IPS-15b (cell line): ENCODE measurements at regions not wholly inside any gene's neighbourhood (a gene's known extent, or its start where the extent isn't known, plus 50 kb on each side); places are given as distances from the start of the nearest gene placed in this dataset.

Experiments used
- H3K27me3 ChIP-seq: one replicate; pipeline ENCODE4 v1.6.1; 2013; ENCODE audit warnings: low read length; ENCODE audit not compliant: control insufficient read depth, insufficient read depth
- H3K36me3 ChIP-seq: one replicate; pipeline ENCODE4 v1.6.1; 2013; ENCODE audit warnings: low read length; ENCODE audit not compliant: control insufficient read depth, insufficient read depth
- H3K4me1 ChIP-seq: one replicate; pipeline ENCODE4 v1.6.1; 2013; ENCODE audit warnings: mild to moderate bottlenecking, low read length; ENCODE audit not compliant: control insufficient read depth, insufficient read depth
- H3K4me3 ChIP-seq: one replicate; pipeline ENCODE4 v1.5.1; 2013; ENCODE audit warnings: low read depth, low read length
- H3K9ac ChIP-seq: one replicate; pipeline ENCODE4 v1.6.1; 2013; ENCODE audit warnings: low read depth, mild to moderate bottlenecking, low read length
- H3K9me3 ChIP-seq: one replicate; pipeline ENCODE4 v1.6.1; 2013; ENCODE audit warnings: mild to moderate bottlenecking, low read length; ENCODE audit not compliant: control insufficient read depth, insufficient read depth

- Histone ChIP-seq H3K36me3 (no peaks in the 10 kb centered on the region), H3K9me3 (no peaks in the 10 kb centered on the region), H3K27me3 (no peaks in the 10 kb centered on the region), H3K4me1 (no peaks in the 10 kb centered on the region), H3K9ac (no peak overlapping the region), H3K4me3 (no peak overlapping the region)
Measured at GRCh38 chr20:48212806-48213509, 427.7 kb upstream of the SULF2 start.

DNA sequence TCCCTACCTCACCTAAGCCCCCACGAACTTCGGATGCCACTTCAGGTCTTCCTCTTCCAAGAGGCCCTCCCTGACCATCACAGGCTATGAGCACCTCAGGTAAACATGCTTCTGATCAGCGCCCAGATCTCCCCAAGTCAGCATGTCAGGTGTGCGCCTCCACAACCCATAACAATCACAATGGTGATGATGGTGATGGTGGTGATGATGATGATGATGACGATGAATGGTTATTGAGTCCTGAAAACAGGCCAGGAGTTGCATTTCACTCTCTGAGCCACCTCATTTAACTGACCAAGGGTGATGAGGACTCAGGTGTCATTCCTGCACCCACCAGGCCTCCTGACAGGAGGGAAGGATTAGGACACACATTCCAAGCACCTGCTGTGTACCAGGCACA, 426.6 kb upstream of the SULF2 start:
- Histone ChIP-seq H3K4me3 (no peak overlapping the region), H3K36me3 (no peaks in the 10 kb centered on the region), H3K27me3 (no peaks in the 10 kb centered on the region), H3K9ac (no peak overlapping the region), H3K4me1 (no peaks in the 10 kb centered on the region), H3K9me3 (no peaks in the 10 kb centered on the region)

GRCh38 chr20:48211238-48211637, 426.0 kb upstream of the SULF2 start:
- Histone ChIP-seq H3K4me1 (no peaks in the 10 kb centered on the region), H3K4me3 (no peak overlapping the region), H3K27me3 (no peaks in the 10 kb centered on the region), H3K9ac (no peak overlapping the region), H3K9me3 (no peaks in the 10 kb centered on the region), H3K36me3 (no peaks in the 10 kb centered on the region)

DNA sequence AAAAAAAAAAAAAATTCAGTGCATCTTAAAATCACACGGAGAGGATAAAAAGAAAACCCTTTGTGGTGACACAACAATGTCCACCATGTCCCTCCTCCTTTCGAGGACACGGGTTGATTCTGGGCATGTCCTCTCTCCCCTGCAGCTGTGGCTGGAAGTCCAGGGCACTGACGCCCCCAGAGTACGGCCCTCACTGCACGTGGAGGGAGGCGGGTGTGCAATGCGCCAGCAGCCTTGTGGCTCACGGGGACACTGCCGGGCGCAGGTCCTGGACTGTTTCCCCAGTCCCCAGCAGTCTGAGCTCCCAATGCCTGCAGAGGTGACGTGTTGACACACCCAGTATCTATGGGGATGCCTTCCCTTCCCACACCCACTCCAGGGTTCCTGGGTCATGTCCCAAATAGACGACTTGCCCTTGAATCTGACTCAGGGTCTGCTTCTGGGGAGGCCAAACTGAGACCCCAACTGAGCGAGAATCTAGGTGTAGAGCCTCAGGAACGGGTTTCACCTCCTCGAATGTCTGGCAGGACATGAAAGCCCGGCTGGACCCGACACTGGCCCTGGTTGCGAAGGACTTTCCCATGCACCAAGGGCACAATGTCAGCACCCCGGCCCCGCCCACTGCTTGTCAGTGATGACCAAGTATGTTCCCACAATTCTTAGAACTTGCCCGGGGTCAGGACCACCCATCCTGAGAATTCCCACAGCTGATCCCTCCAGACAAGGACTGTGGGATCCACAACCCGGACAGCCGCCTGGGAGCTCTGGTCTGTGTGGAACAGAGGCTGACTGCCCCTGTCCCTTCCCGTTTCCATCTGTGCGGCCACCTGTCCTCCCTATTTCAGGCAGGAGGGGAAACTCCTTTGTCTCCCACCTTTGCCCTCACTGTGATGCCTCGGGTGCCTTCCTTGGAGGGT, 425.1 kb upstream of the SULF2 start:
- Histone ChIP-seq H3K4me1 (no peaks in the 10 kb centered on the region), H3K9me3 (no peaks in the 10 kb centered on the region), H3K27me3 (no peaks in the 10 kb centered on the region), H3K9ac (no peak overlapping the region), H3K36me3 (no peaks in the 10 kb centered on the region), H3K4me3 (no peak overlapping the region)

- no peaks in the 10 kb centered on the region for H3K4me1 ChIP-seq
- H3K9ac ChIP-seq = no peak overlapping the region
- no peaks in the 10 kb centered on the region for H3K36me3 ChIP-seq
- H3K27me3 ChIP-seq = no peaks in the 10 kb centered on the region
- H3K9me3 ChIP-seq = no peaks in the 10 kb centered on the region
- no peak overlapping the region for H3K4me3 ChIP-seq
Measured at GRCh38 chr20:48209102-48209501, 423.8 kb upstream of the SULF2 start.

GRCh38 chr20:48208176-48208575, 422.9 kb upstream of the SULF2 start:
- Histone ChIP-seq H3K27me3 (no peaks in the 10 kb centered on the region), H3K4me1 (no peaks in the 10 kb centered on the region), H3K36me3 (no peaks in the 10 kb centered on the region), H3K4me3 (no peak overlapping the region), H3K9me3 (no peaks in the 10 kb centered on the region), H3K9ac (no peak overlapping the region)

GRCh38 chr20:48207505-48207904, 422.2 kb upstream of the SULF2 start:
- H3K9me3 ChIP-seq = no peaks in the 10 kb centered on the region
- H3K4me1 ChIP-seq = no peaks in the 10 kb centered on the region
- H3K4me3 ChIP-seq = no peak overlapping the region
- H3K36me3 ChIP-seq = no peaks in the 10 kb centered on the region
- H3K27me3 ChIP-seq = no peaks in the 10 kb centered on the region
- H3K9ac ChIP-seq = no peak overlapping the region

DNA sequence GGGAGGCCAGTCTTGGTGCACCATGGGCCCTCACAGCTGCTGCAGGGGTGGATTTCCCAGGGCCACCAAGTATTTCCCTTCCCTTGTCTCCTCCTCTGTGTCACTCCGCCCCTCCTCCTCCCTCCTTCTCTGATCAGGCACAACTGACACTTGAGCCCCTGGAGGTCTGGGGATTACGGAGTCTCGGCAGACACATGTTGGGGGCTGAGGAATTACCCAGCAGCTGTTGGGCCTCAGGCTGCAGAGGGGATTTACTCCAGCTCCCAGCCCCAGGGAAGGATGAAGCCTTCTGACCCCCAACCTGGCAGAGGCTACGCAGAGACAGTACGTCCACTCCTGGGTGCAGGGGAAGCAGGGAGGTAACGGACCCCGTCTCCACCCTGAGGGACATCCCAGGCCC, 420.5 kb upstream of the SULF2 start:
- H3K4me3 ChIP-seq = no peak overlapping the region
- no peaks in the 10 kb centered on the region for H3K9me3 ChIP-seq
- H3K4me1 ChIP-seq = no peaks in the 10 kb centered on the region
- H3K27me3 ChIP-seq = no peaks in the 10 kb centered on the region
- no peaks in the 10 kb centered on the region for H3K36me3 ChIP-seq
- no peak overlapping the region for H3K9ac ChIP-seq

GRCh38 chr20:48205281-48205782, 420.1 kb upstream of the SULF2 start:
- H3K4me3 ChIP-seq = no peak overlapping the region
- no peaks in the 10 kb centered on the region for H3K27me3 ChIP-seq
- no peak overlapping the region for H3K9ac ChIP-seq
- no peaks in the 10 kb centered on the region for H3K4me1 ChIP-seq
- H3K9me3 ChIP-seq = no peaks in the 10 kb centered on the region
- no peaks in the 10 kb centered on the region for H3K36me3 ChIP-seq

DNA sequence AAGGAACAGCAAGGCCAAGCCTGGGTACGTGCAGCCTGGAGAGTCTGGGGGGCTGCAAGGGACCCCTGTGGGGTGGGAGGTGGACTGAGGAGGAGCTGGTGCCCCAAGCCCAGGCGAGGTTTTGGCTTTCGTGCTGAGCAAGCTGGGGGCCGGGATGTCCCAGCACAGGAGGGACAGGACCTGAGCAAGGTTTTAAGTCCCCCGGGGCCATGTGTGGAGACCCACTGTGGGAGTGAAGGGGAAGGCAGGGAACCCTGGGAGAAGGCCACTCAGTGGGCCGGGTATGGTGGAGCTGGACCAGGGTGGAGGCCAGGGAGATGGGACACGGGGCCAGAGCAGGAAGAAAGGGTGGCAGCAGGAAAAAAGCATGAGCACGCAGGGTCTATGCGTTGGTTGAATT, 419.2 kb upstream of the SULF2 start:
- Histone ChIP-seq H3K4me1 (no peaks in the 10 kb centered on the region), H3K27me3 (no peaks in the 10 kb centered on the region), H3K4me3 (no peak overlapping the region), H3K9ac (no peak overlapping the region), H3K36me3 (no peaks in the 10 kb centered on the region), H3K9me3 (no peaks in the 10 kb centered on the region)

DNA sequence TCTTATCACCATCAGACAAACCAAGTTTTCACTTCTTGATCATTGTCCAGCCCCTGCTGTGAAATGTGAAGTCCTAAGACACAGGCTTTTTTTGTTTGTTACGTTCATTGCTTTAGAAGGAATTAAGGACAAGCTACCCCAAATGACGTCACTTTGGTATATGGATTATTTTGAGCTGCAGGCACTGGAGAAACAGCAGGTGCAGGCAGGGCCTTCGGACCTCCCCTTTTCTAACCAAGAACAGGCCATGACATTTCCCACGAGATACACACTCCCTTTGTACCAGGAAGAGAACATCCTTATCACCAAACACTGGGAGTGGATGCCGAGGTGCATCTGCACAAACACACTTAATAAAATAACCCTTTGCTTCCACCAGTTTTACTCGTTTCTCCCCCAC, 418.0 kb upstream of the SULF2 start:
- Histone ChIP-seq H3K36me3 (no peaks in the 10 kb centered on the region), H3K9ac (no peak overlapping the region), H3K4me1 (no peaks in the 10 kb centered on the region), H3K9me3 (no peaks in the 10 kb centered on the region), H3K4me3 (no peak overlapping the region), H3K27me3 (no peaks in the 10 kb centered on the region)
